IgD-negative memory B cell (primary cell): ENCODE measurements at regions not wholly inside any gene's neighbourhood (a gene's known extent, or its start where the extent isn't known, plus 50 kb on each side); places are given as distances from the start of the nearest gene placed in this dataset.
A peak's percentile ranks its signal among the peaks of the same experiment; 100 is the strongest.

Experiments used
- H3K27ac Mint-ChIP-seq, 3 donors: one replicate each; pipeline ENCODE4 v1.8.0; 2020 to 2022; ENCODE audit warnings: mild to moderate bottlenecking in 3 of 3, mixed read lengths in 3 of 3, moderate library complexity in 1 of 3
- H3K27me3 Mint-ChIP-seq: one replicate; pipeline ENCODE4 v1.8.0; 2021; ENCODE audit warnings: mixed read lengths
- H3K36me3 Mint-ChIP-seq: one replicate; pipeline ENCODE4 v1.8.0; 2020; ENCODE audit warnings: mild to moderate bottlenecking, mixed read lengths
- H3K4me1 Mint-ChIP-seq, 3 donors: one replicate each; pipeline ENCODE4 v1.8.0; 2020 to 2022; ENCODE audit warnings: mixed read lengths in 3 of 3, mild to moderate bottlenecking in 1 of 3
- H3K4me3 Mint-ChIP-seq, 4 donors: one replicate each; pipeline ENCODE4 v1.8.0; 2020 to 2022; ENCODE audit warnings: mild to moderate bottlenecking in 4 of 4, mixed read lengths in 4 of 4, moderate library complexity in 3 of 4
- H3K9me3 Mint-ChIP-seq, 3 donors: one replicate each; pipeline ENCODE4 v1.8.0; 2020 to 2021; ENCODE audit warnings: mixed read lengths in 3 of 3, mild to moderate bottlenecking in 1 of 3

- H3K36me3 Mint-ChIP-seq = no peaks in the 10 kb centered on the region
- peak overlapping the region in 1 of 3 donors; percentile 60 for H3K27ac Mint-ChIP-seq
- H3K9me3 Mint-ChIP-seq = peaks cover 21 to 44% (median 26%) of the 10 kb centered on the region in 3 donors
- H3K27me3 Mint-ChIP-seq = peaks cover 6% of the 10 kb centered on the region
- no peak overlapping the region for H3K4me3 Mint-ChIP-seq
- no peaks in the 10 kb centered on the region for H3K4me1 Mint-ChIP-seq
These were observed 51.8 kb upstream of the NDUFB4 start for GRCh38 chr3:120544361-120544760.

- Mint-ChIP-seq H3K36me3 (no peaks in the 10 kb centered on the region), H3K27me3 (peaks cover 5% of the 10 kb centered on the region), H3K4me1 (peaks cover 0 to 2% (median 0%) of the 10 kb centered on the region in 3 donors), H3K4me3 (no peak overlapping the region), H3K27ac (no peak overlapping the region), H3K9me3 (peaks cover 18 to 45% (median 25%) of the 10 kb centered on the region in 3 donors)
These were observed 59.5 kb upstream of the NDUFB4 start for GRCh38 chr3:120536642-120537041.

GRCh38 chr3:120532969-120533368 is 63.2 kb upstream of the NDUFB4 start:
- Mint-ChIP-seq H3K4me3 (no peak overlapping the region), H3K27me3 (peaks cover 4% of the 10 kb centered on the region), H3K36me3 (peaks cover 1% of the 10 kb centered on the region), H3K9me3 (peaks cover 1 to 16% (median 9%) of the 10 kb centered on the region in 3 donors), H3K4me1 (peaks cover 0 to 2% (median 0%) of the 10 kb centered on the region in 3 donors), H3K27ac (no peak overlapping the region)

- Mint-ChIP-seq H3K27me3 (peaks cover 3% of the 10 kb centered on the region), H3K4me3 (no peak overlapping the region), H3K36me3 (peaks cover 1% of the 10 kb centered on the region), H3K27ac (no peak overlapping the region), H3K4me1 (peaks cover 0 to 2% (median 0%) of the 10 kb centered on the region in 3 donors), H3K9me3 (peaks cover 1 to 5% (median 1%) of the 10 kb centered on the region in 3 donors)
These were observed 68.0 kb upstream of the NDUFB4 start for GRCh38 chr3:120528163-120528562.

GRCh38 chr3:120526011-120526870 is 69.9 kb upstream of the NDUFB4 start:
- H3K27ac Mint-ChIP-seq = peak overlapping the region in 1 of 3 donors; percentile 17
- no peaks in the 10 kb centered on the region for H3K9me3 Mint-ChIP-seq
- peaks cover 3% of the 10 kb centered on the region for H3K27me3 Mint-ChIP-seq
- H3K4me1 Mint-ChIP-seq = no peaks in the 10 kb centered on the region
- H3K4me3 Mint-ChIP-seq = no peak overlapping the region
- H3K36me3 Mint-ChIP-seq = peaks cover 1% of the 10 kb centered on the region

GRCh38 chr3:120524171-120524923 is 71.8 kb upstream of the NDUFB4 start:
- Mint-ChIP-seq H3K9me3 (no peaks in the 10 kb centered on the region), H3K27ac (no peak overlapping the region), H3K4me3 (no peak overlapping the region), H3K36me3 (peaks cover 1% of the 10 kb centered on the region), H3K27me3 (peaks cover 3% of the 10 kb centered on the region), H3K4me1 (no peaks in the 10 kb centered on the region)

- H3K4me1 Mint-ChIP-seq = no peaks in the 10 kb centered on the region
- H3K27ac Mint-ChIP-seq = no peak overlapping the region
- peaks cover 0 to 2% (median 1%) of the 10 kb centered on the region in 3 donors for H3K9me3 Mint-ChIP-seq
- peaks cover 2% of the 10 kb centered on the region for H3K36me3 Mint-ChIP-seq
- H3K4me3 Mint-ChIP-seq = no peak overlapping the region
- peaks cover 6% of the 10 kb centered on the region for H3K27me3 Mint-ChIP-seq
These were observed 65.3 kb upstream of the FSTL1 start for GRCh38 chr3:120516136-120516535.

GRCh38 chr3:120512655-120513054 is 61.9 kb upstream of the FSTL1 start:
- Mint-ChIP-seq H3K27ac (no peak overlapping the region), H3K9me3 (peaks cover 0 to 9% (median 7%) of the 10 kb centered on the region in 3 donors), H3K4me3 (no peak overlapping the region), H3K4me1 (no peaks in the 10 kb centered on the region), H3K27me3 (peaks cover 9% of the 10 kb centered on the region), H3K36me3 (peaks cover 3% of the 10 kb centered on the region)

- H3K27me3 Mint-ChIP-seq = peaks cover 19% of the 10 kb centered on the region
- H3K4me1 Mint-ChIP-seq = no peaks in the 10 kb centered on the region
- peaks cover 2% of the 10 kb centered on the region for H3K36me3 Mint-ChIP-seq
- peaks cover 0 to 9% (median 7%) of the 10 kb centered on the region in 3 donors for H3K9me3 Mint-ChIP-seq
- H3K4me3 Mint-ChIP-seq = no peak overlapping the region
- H3K27ac Mint-ChIP-seq = no peak overlapping the region
These were observed 56.3 kb upstream of the FSTL1 start for GRCh38 chr3:120506828-120507774.

- peaks cover 0 to 2% (median 0%) of the 10 kb centered on the region in 3 donors for H3K4me1 Mint-ChIP-seq
- peaks cover 2% of the 10 kb centered on the region for H3K36me3 Mint-ChIP-seq
- no peak overlapping the region for H3K4me3 Mint-ChIP-seq
- peaks cover 0 to 9% (median 5%) of the 10 kb centered on the region in 3 donors for H3K9me3 Mint-ChIP-seq
- no peak overlapping the region for H3K27ac Mint-ChIP-seq
- peaks cover 21% of the 10 kb centered on the region for H3K27me3 Mint-ChIP-seq
These were observed 55.5 kb upstream of the FSTL1 start for GRCh38 chr3:120506076-120506827.

- Mint-ChIP-seq H3K27ac (no peak overlapping the region), H3K4me3 (no peak overlapping the region), H3K4me1 (peaks cover 0 to 3% (median 0%) of the 10 kb centered on the region in 3 donors), H3K36me3 (no peaks in the 10 kb centered on the region), H3K9me3 (peaks cover 0 to under 1% (median under 1%) of the 10 kb centered on the region in 3 donors), H3K27me3 (peaks cover 19% of the 10 kb centered on the region)
These were observed 53.2 kb upstream of the FSTL1 start for GRCh38 chr3:120503727-120504616.

- H3K4me3 Mint-ChIP-seq = no peak overlapping the region
- H3K27me3 Mint-ChIP-seq = peaks cover 11% of the 10 kb centered on the region
- peaks cover 0 to 3% (median 0%) of the 10 kb centered on the region in 3 donors for H3K4me1 Mint-ChIP-seq
- H3K36me3 Mint-ChIP-seq = no peaks in the 10 kb centered on the region
- H3K9me3 Mint-ChIP-seq = no peaks in the 10 kb centered on the region
- no peak overlapping the region for H3K27ac Mint-ChIP-seq
These were observed 51.3 kb upstream of the FSTL1 start for GRCh38 chr3:120502116-120502515.
